Ectodermal cell (in vitro differentiated cells): ENCODE measurements at regions not wholly inside any gene's neighbourhood (a gene's known extent, or its start where the extent isn't known, plus 50 kb on each side); places are given as distances from the start of the nearest gene placed in this dataset.
A peak's percentile ranks its signal among the peaks of the same experiment; 100 is the strongest.

ENCODE experiments used
- H3K27ac ChIP-seq: 2 replicates; pipeline ENCODE4 v1.7.0; 2013; ENCODE audit warnings: mild to moderate bottlenecking, low read depth, low read length; ENCODE audit not compliant: insufficient read depth, poor library complexity, severe bottlenecking
- H3K27me3 ChIP-seq: 2 replicates; pipeline ENCODE4 v1.7.0; 2013; ENCODE audit warnings: mild to moderate bottlenecking, low read length; ENCODE audit not compliant: insufficient read depth, control insufficient read depth, poor library complexity, severe bottlenecking
- H3K36me3 ChIP-seq: one replicate; pipeline ENCODE4 v1.7.0; 2013; ENCODE audit warnings: low read length; ENCODE audit not compliant: control insufficient read depth, insufficient read depth
- H3K4me1 ChIP-seq: one replicate; pipeline ENCODE4 v1.7.0; 2013; ENCODE audit warnings: low read length; ENCODE audit not compliant: control insufficient read depth, insufficient read depth
- H3K4me3 ChIP-seq: 2 replicates; pipeline ENCODE4 v1.7.0; 2013; ENCODE audit warnings: low read depth, low read length, control low read depth; ENCODE audit not compliant: insufficient read depth
- H3K9me3 ChIP-seq: 2 replicates; pipeline ENCODE4 v1.7.0; 2013; ENCODE audit warnings: mild to moderate bottlenecking, low read length, moderate library complexity; ENCODE audit not compliant: control insufficient read depth
- WGBS, 2 experiments: methylation state at CpG; one replicate each; pipeline ENCODE4 v1.1.7; 2013; ENCODE audit warnings: missing lambda C conversion rate in 2 of 2; 5-methylcytosine and 5-hydroxymethylcytosine counted together

DNA sequence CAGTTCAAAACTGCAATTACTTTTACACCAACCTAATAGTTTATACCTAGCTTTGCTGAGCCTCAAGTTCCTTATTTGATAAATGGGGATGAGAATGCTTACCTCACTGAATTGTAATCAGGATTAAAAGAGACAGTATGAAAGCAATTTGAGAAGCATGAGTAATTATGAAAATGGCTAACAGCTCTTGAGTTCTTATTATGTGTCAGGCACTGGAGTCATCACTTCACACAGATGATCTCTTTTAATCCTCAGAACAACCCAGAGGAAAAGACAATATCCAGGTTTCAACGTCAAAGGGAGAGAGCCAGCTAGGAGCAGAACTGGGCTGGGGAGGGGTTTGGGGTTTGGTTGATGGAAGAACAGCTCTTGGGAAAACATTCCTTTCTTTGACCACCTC lies 221.0 kb upstream of the NWD2 start:
- no peak overlapping the region for H3K4me3 ChIP-seq
- H3K36me3 ChIP-seq, result no peaks in the 10 kb centered on the region
- H3K27me3 ChIP-seq, result no peaks in the 10 kb centered on the region
- 100% methylated on average over 1 of the region's 1 CpG; no CpG with 5 or more reads in 1 of the 2 experiments for WGBS, 2 experiments
- H3K9me3 ChIP-seq, result no peaks in the 10 kb centered on the region
- H3K4me1 ChIP-seq, result no peaks in the 10 kb centered on the region
- H3K27ac ChIP-seq, result no peak overlapping the region

DNA sequence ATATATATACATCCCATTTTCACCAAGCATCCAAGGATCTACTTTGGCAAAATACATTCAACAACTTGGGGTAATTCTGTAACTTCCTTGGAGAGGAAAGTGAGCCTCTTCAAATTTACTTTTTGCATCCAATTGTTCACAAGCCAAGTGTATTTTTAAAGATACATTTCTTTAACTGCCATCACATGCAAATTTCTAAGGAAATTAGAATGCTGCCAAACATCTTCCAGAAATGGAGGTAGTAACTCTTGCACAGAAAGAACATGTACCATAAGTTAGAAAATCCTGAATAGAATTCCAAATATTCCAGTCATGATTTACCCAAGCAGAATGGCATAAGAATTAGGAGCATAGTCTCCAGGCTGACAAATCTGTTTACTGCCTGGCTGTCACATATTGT lies 220.5 kb upstream of the NWD2 start:
- H3K27ac ChIP-seq, result no peak overlapping the region
- H3K9me3 ChIP-seq, result no peaks in the 10 kb centered on the region
- H3K36me3 ChIP-seq, result no peaks in the 10 kb centered on the region
- no peak overlapping the region for H3K4me3 ChIP-seq
- H3K27me3 ChIP-seq, result no peaks in the 10 kb centered on the region
- H3K4me1 ChIP-seq, result no peaks in the 10 kb centered on the region

DNA sequence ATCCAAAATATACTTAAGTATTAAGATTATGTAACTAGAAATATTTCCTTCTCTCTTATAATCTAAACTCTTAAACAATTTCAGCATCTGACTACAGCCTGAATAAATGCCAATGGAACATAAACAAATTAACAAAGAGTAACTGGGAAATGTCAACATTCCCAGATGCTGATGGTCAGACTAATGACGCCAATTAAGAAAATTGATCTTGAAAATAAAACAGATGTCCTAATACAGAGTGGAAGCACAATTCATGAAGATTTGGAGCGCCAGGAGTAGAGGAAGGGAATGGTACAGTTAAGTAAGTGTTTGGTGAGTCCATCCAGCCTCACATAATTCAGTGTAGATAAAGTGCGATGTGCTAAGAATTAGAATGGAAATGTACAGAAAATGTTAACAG lies 203.7 kb upstream of the NWD2 start:
- H3K27ac ChIP-seq, result no peak overlapping the region
- no peaks in the 10 kb centered on the region for H3K36me3 ChIP-seq
- no peaks in the 10 kb centered on the region for H3K4me1 ChIP-seq
- H3K9me3 ChIP-seq, result no peaks in the 10 kb centered on the region
- no peaks in the 10 kb centered on the region for H3K27me3 ChIP-seq
- 91 to 95% methylated on average over 3 of the region's 3 CpGs for whole genome bisulfite sequencing, 2 experiments
- H3K4me3 ChIP-seq, result no peak overlapping the region

DNA sequence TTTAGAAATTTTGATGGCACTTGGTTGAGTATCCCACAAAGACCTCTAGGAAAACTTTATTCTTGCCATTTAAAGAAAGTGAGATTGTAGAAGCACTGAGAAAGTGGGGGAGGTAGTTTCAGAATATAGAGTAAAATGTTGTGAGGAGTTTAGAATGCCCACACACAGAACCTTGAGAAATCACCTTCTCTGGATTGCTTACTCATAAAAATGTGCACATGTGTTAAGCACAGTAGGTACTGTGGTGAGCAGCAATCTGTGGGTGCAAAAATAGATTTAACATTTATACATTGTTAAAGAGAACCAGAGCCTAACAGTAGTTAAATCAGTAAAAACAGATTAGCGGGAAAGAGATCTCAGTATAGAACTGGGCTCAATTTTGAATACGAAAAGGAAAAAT lies 201.2 kb upstream of the NWD2 start:
- H3K27me3 ChIP-seq, result no peaks in the 10 kb centered on the region
- no peak overlapping the region for H3K27ac ChIP-seq
- 95 to 97% methylated on average over 2 of the region's 2 CpGs for WGBS, 2 experiments
- H3K4me3 ChIP-seq, result no peak overlapping the region
- no peaks in the 10 kb centered on the region for H3K4me1 ChIP-seq
- no peaks in the 10 kb centered on the region for H3K36me3 ChIP-seq
- H3K9me3 ChIP-seq, result no peaks in the 10 kb centered on the region

DNA sequence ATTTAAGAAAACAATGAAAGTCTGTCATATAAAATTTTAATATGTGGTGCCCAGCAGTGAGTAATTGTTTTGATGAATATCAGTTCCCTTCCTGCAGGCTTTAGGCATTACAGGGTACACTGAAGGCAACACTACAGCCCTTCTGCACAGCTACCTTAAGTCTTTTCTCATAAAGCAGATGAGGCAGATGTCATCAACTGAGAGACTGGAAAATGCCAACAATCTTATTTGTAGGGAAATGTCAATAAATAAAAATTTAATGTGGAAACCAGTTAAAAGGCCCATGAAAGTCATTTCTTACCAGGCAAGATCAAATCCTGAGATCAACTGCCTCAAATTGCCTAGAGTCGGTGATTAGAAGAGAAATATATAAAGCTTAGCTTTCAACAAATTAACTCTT lies 193.4 kb upstream of the NWD2 start:
- 100% methylated on average over 1 of the region's 1 CpG; no CpG with 5 or more reads in 1 of the 2 experiments for WGBS, 2 experiments
- Histone ChIP-seq H3K27ac (no peak overlapping the region), H3K9me3 (no peaks in the 10 kb centered on the region)

DNA sequence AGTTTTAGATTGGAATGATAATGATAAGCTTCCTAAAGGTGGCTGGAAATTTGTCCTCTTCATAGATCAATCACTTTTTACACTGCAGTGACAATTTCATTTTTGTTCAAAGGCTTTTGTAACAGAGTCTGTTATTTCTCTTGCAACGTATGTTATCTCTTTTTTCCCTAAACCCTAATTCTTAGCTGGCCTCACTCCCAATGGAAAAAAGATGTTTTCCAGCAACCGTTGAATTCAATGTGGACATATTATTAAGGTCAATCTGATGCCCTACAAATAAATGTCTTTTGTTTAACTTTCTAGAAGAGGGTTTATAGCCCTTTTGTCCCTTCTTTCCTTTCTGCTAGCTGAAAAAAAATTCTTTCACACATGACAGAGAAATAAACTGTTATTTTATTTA lies 192.7 kb upstream of the NWD2 start:
- H3K9me3 ChIP-seq, result no peaks in the 10 kb centered on the region
- H3K36me3 ChIP-seq, result no peaks in the 10 kb centered on the region
- H3K4me3 ChIP-seq, result no peak overlapping the region
- WGBS, 2 experiments, result 78 to 85% methylated on average over 1 to 2 of the region's 2 CpGs
- H3K27ac ChIP-seq, result no peak overlapping the region
- H3K27me3 ChIP-seq, result no peaks in the 10 kb centered on the region
- H3K4me1 ChIP-seq, result no peaks in the 10 kb centered on the region

More for the DNA sequence above, 193.4 kb upstream of the NWD2 start:
- H3K4me1 ChIP-seq, result no peaks in the 10 kb centered on the region
- H3K36me3 ChIP-seq, result no peaks in the 10 kb centered on the region
- no peak overlapping the region for H3K4me3 ChIP-seq
- H3K27me3 ChIP-seq, result no peaks in the 10 kb centered on the region

DNA sequence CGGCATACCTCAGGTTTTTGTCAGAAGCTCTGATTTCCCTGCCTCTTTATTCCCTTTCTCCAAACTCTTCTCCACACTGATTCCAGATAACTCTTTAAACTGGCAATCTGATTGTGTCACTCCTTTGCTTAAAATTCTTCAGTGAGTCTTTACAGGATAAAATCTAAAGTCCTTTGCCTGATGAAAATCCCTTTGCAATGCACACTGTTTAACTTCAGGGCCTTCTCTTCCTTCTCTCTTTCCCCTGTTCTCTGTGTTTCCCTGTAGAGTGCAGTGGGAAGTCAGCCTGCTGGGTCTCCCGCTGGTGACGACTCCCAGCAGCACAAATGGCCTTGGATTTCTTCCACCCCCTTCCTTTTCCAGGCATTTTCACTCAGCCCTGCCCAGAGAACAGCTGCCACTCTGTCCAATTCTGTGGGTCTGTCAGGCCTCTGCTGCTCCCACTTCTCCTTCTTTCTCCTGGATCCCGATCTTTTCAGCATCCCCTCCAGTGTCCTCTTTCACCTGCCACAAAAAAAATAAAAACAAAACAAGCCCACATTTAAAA lies 189.9 kb upstream of the NWD2 start:
- WGBS, 2 experiments, result 35 to 36% methylated on average over 4 of the region's 4 CpGs
- Histone ChIP-seq H3K4me1 (peaks cover 6% of the 10 kb centered on the region), H3K27ac (peak overlapping the region; percentile 33), H3K36me3 (no peaks in the 10 kb centered on the region), H3K27me3 (no peaks in the 10 kb centered on the region), H3K9me3 (no peaks in the 10 kb centered on the region), H3K4me3 (no peak overlapping the region)

DNA sequence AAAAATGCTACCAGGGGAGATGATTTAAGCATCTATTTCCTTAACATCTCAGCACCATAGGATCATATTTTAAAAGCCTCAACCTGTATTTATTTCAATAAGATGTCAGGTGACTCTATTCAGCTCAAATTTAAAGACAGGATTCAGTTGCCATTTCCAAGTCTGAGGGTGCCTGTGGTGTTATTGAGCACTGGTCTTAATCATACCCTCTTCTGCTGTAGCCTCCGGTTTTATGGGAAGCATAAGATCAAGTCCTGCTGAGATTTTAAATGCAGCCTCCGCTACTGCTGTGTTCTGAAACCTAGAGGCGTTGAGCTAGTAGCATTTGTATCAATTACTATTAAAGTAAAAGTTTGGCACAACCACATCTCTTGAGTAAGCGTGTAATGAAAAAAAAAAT lies 185.7 kb upstream of the NWD2 start:
- WGBS, 2 experiments, result 49 to 70% methylated on average over 2 to 4 of the region's 4 CpGs
- no peaks in the 10 kb centered on the region for H3K27me3 ChIP-seq
- H3K9me3 ChIP-seq, result no peaks in the 10 kb centered on the region
- no peak overlapping the region for H3K4me3 ChIP-seq
- H3K4me1 ChIP-seq, result peaks cover 6% of the 10 kb centered on the region
- H3K36me3 ChIP-seq, result no peaks in the 10 kb centered on the region
- H3K27ac ChIP-seq, result no peak overlapping the region

DNA sequence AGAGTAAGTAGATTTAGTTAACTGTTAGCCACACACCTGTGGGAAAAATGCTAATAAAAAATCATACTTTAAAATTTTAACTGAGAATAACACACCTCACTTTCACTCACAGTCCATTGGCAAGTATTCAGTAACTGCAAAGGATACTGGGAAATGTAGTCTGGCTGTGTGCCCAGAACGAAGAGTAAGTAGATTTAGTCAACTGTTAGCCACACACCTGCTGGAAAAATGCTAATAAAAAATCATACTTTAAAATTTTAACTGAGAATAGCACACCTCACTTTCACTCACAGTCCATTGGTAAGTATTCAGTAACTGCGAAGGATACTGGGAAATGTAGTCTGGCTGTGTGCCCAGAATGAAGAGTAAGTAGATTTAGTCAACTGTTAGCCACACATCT lies 178.4 kb upstream of the NWD2 start:
- WGBS, 2 experiments, result 80 to 97% methylated on average over 1 to 2 of the region's 2 CpGs
- Histone ChIP-seq H3K4me1 (no peaks in the 10 kb centered on the region), H3K9me3 (no peaks in the 10 kb centered on the region), H3K27ac (no peak overlapping the region), H3K36me3 (no peaks in the 10 kb centered on the region), H3K27me3 (no peaks in the 10 kb centered on the region), H3K4me3 (no peak overlapping the region)

DNA sequence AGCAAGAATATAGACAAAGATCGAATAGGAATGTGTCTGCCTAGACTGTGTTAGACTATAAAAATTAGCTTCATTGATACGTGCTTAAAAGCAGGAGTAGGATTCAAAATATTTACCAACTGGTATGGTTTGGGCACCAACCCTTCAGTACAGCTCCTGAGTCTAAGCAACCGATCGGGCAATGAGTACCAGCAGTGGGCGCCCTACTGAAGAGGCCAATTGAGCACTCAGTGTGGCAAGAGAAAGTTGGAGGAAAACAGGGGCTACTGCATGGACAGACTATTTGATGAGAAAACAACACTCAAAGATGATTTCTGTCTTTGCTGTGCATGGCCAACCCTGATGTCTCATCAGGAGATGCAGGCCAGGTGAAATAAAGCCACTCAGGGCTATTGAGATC lies 176.0 kb upstream of the NWD2 start:
- Histone ChIP-seq H3K36me3 (no peaks in the 10 kb centered on the region), H3K9me3 (no peaks in the 10 kb centered on the region), H3K27ac (no peak overlapping the region), H3K27me3 (no peaks in the 10 kb centered on the region), H3K4me1 (no peaks in the 10 kb centered on the region), H3K4me3 (no peak overlapping the region)
- 58 to 59% methylated on average over 5 of the region's 5 CpGs for WGBS, 2 experiments

DNA sequence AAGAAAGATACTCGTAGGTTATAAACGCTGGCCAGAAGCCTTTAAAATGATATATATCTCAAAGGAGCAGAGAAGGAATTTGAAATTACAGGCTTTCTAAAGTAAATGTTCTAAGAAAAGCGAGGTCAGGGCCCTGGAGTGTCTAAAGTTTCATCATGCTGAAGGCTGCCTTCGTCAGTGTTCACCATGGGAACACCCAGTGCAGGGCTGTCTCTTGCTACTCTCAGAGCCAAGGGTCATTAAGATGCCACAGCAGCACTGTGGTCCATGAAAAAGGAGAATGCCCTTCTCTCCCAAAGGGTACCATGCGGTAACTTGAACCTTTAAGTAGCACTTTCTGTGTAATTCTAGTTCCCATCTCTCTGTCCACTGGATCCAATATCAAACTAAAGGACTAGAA lies 174.5 kb upstream of the NWD2 start:
- H3K27me3 ChIP-seq, result no peaks in the 10 kb centered on the region
- WGBS, 2 experiments, result 81 to 82% methylated on average over 5 of the region's 5 CpGs
- H3K27ac ChIP-seq, result no peak overlapping the region
- H3K4me1 ChIP-seq, result no peaks in the 10 kb centered on the region
- H3K4me3 ChIP-seq, result no peak overlapping the region
- H3K9me3 ChIP-seq, result no peaks in the 10 kb centered on the region
- no peaks in the 10 kb centered on the region for H3K36me3 ChIP-seq
